ENCODE measurements at regions not wholly inside any gene's neighbourhood (a gene's known extent, or its start where the extent isn't known, plus 50 kb on each side); places are given as distances from the start of the nearest gene placed in this dataset.

DNA sequence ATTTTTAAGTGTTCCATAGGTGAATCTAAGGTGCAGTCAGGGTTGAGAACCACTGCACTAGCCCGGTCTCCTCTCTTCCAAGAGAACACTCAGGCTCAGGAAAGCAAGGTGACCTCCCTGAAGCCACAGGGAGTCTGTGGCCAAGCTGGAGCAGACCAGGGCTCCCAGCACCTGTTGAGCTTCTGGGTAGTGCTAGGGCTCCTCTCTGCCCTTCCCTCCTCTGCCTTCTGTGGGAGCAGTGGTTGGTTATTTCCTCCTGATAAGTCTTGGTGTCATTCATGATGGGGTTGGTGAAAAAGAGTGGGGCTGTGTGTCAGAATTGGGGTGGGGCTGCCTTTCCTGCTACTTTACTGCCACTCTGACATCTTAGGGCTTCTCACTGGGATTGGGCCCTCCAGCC lies 163.1 kb upstream of the UMPS start:
- Histone ChIP-seq H3F3A (ENCODE audit: insufficient read depth, low read length) (no peaks in the 10 kb centered on the region), H3K4me2 (ENCODE audit: low read length) (no peak overlapping the region), H4K20me1 (ENCODE audit: insufficient read depth, low read length) (no peaks in the 10 kb centered on the region), H3K4me3 (ENCODE audit: low read depth, low read length, poor library complexity, severe bottlenecking) (no peak overlapping the region), H3K36me3 (ENCODE audit: insufficient read depth, low read length) (no peaks in the 10 kb centered on the region), H3K79me2 (ENCODE audit: insufficient read depth, low read length) (no peaks in the 10 kb centered on the region), H2AFZ (ENCODE audit: low read length) (no peak overlapping the region), H3K27ac (ENCODE audit: low read depth, low read length, poor library complexity, severe bottlenecking) (no peak overlapping the region), H3K9ac (ENCODE audit: low read length) (no peak overlapping the region), H3K9me3 (ENCODE audit: low read length) (no peaks in the 10 kb centered on the region), H3K27me3 (ENCODE audit: insufficient read depth, low read length) (0 out of 2 replicates have a peak, but pooled peaks cover 3% of the 10 kb centered on the region), H3K4me1 (ENCODE audit: insufficient read depth, low read length, severe bottlenecking) (no peaks in the 10 kb centered on the region), H3K9me2 (ENCODE audit: low read depth, low read length) (no peaks in the 10 kb centered on the region)
- TF ChIP-seq, protein P1, sequence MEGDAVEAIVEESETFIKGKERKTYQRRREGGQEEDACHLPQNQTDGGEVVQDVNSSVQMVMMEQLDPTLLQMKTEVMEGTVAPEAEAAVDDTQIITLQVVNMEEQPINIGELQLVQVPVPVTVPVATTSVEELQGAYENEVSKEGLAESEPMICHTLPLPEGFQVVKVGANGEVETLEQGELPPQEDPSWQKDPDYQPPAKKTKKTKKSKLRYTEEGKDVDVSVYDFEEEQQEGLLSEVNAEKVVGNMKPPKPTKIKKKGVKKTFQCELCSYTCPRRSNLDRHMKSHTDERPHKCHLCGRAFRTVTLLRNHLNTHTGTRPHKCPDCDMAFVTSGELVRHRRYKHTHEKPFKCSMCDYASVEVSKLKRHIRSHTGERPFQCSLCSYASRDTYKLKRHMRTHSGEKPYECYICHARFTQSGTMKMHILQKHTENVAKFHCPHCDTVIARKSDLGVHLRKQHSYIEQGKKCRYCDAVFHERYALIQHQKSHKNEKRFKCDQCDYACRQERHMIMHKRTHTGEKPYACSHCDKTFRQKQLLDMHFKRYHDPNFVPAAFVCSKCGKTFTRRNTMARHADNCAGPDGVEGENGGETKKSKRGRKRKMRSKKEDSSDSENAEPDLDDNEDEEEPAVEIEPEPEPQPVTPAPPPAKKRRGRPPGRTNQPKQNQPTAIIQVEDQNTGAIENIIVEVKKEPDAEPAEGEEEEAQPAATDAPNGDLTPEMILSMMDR (IDR thresholded peaks at IDR 0.05; ENCODE audit: low read length) = no peak
- TF ChIP-seq EZH2 (IDR thresholded peaks at IDR 0.05; ENCODE audit: borderline replicate concordance, low read length) = no peak

- TF ChIP-seq, protein P1 (IDR thresholded peaks at IDR 0.05; ENCODE audit: low read length) = no peak
- TF ChIP-seq EZH2 (IDR thresholded peaks at IDR 0.05; ENCODE audit: borderline replicate concordance, low read length) = no peak
- Histone ChIP-seq H3K4me2 (ENCODE audit: low read length) (no peak overlapping the region), H3K36me3 (ENCODE audit: insufficient read depth, low read length) (no peaks in the 10 kb centered on the region), H3K4me3 (ENCODE audit: low read depth, low read length, poor library complexity, severe bottlenecking) (no peak overlapping the region), H3K79me2 (ENCODE audit: insufficient read depth, low read length) (no peaks in the 10 kb centered on the region), H3K4me1 (ENCODE audit: insufficient read depth, low read length, severe bottlenecking) (no peaks in the 10 kb centered on the region), H3F3A (ENCODE audit: insufficient read depth, low read length) (no peaks in the 10 kb centered on the region), H2AFZ (ENCODE audit: low read length) (no peak overlapping the region), H3K9me3 (ENCODE audit: low read length) (no peaks in the 10 kb centered on the region), H3K9ac (ENCODE audit: low read length) (no peak overlapping the region), H3K9me2 (ENCODE audit: low read depth, low read length) (no peaks in the 10 kb centered on the region), H3K27ac (ENCODE audit: low read depth, low read length, poor library complexity, severe bottlenecking) (no peak overlapping the region), H3K27me3 (ENCODE audit: insufficient read depth, low read length) (no peaks in the 10 kb centered on the region), H4K20me1 (ENCODE audit: insufficient read depth, low read length) (no peaks in the 10 kb centered on the region)
These were observed 160.5 kb upstream of the UMPS start for GRCh38 chr3:124569761-124570160.

GRCh38 chr3:124570232-124570631 lies 160.0 kb upstream of the UMPS start:
- H3K27ac ChIP-seq (ENCODE audit: low read depth, low read length, poor library complexity, severe bottlenecking) = no peak overlapping the region
- no peak overlapping the region for H3K4me3 ChIP-seq (ENCODE audit: low read depth, low read length, poor library complexity, severe bottlenecking)
- H3K4me2 ChIP-seq (ENCODE audit: low read length) = no peak overlapping the region
- no peaks in the 10 kb centered on the region for H3K79me2 ChIP-seq (ENCODE audit: insufficient read depth, low read length)
- no peaks in the 10 kb centered on the region for H4K20me1 ChIP-seq (ENCODE audit: insufficient read depth, low read length)
- H3K36me3 ChIP-seq (ENCODE audit: insufficient read depth, low read length) = no peaks in the 10 kb centered on the region
- H3K9ac ChIP-seq (ENCODE audit: low read length) = no peak overlapping the region
- no peak overlapping the region for H2AFZ ChIP-seq (ENCODE audit: low read length)
- H3K9me2 ChIP-seq (ENCODE audit: low read depth, low read length) = no peaks in the 10 kb centered on the region
- H3F3A ChIP-seq (ENCODE audit: insufficient read depth, low read length) = no peaks in the 10 kb centered on the region
- H3K4me1 ChIP-seq (ENCODE audit: insufficient read depth, low read length, severe bottlenecking) = no peaks in the 10 kb centered on the region
- no peaks in the 10 kb centered on the region for H3K27me3 ChIP-seq (ENCODE audit: insufficient read depth, low read length)
- no peaks in the 10 kb centered on the region for H3K9me3 ChIP-seq (ENCODE audit: low read length)
- TF ChIP-seq, protein P1 (IDR thresholded peaks at IDR 0.05; ENCODE audit: low read length) = no peak
- TF ChIP-seq EZH2 (IDR thresholded peaks at IDR 0.05; ENCODE audit: borderline replicate concordance, low read length) = no peak
